Tibial artery (tissue), 4 donors: ENCODE measurements at regions not wholly inside any gene's neighbourhood (a gene's known extent, or its start where the extent isn't known, plus 50 kb on each side); places are given as distances from the start of the nearest gene placed in this dataset.

Experiments used
- DNase-seq, 2 donors: peaks; one replicate each; pipeline ENCODE4 v3.0.0-alpha.2; 2019
- H3K27ac ChIP-seq, 2 donors: fragments of 200-600 bp; sonication (generic) in 1 of 2; 1 replicate in 1 of 2; 2 replicates in 1 of 2; pipeline ENCODE4 v1.5.1; 2018 to 2019; ENCODE audit warnings: mild to moderate bottlenecking in 1 of 2
- H3K27me3 ChIP-seq, 2 donors: fragments of 200-600 bp; sonication (generic) in 1 of 2; one replicate each; pipeline versions ENCODE4 v1.5.1 to v1.6.0; 2016 to 2019
- H3K36me3 ChIP-seq, 3 donors: fragments of 200-600 bp; sonication (generic) in 2 of 3; one replicate each; pipeline ENCODE4 v1.5.1; 2016 to 2019; ENCODE audit warnings: mild to moderate bottlenecking in 2 of 3
- H3K4me1 ChIP-seq, 4 donors: fragments of 200-600 bp; sonication (generic) in 2 of 4; 1 replicate in 3 of 4; 2 replicates in 1 of 4; pipeline ENCODE4 v1.5.1; 2016 to 2019
- H3K4me3 ChIP-seq, 2 donors: fragments of 200-600 bp; sonication (generic) in 1 of 2; 1 replicate in 1 of 2; 2 replicates in 1 of 2; pipeline ENCODE4 v1.5.1; 2018 to 2019; ENCODE audit warnings: mild to moderate bottlenecking in 2 of 2
- H3K9me3 ChIP-seq, 3 donors: fragments of 200-600 bp; sonication (generic) in 1 of 3; one replicate each; pipeline ENCODE4 v1.5.1; 2016 to 2019
- intact Hi-C: fragments of 100-400 bp; cut with DNase I; formaldehyde crosslinking; loops from one replicate; pipeline ENCODE4 v1.15.0; 2023; ENCODE audit warnings: low total_unique reads
- TF ChIP-seq, protein P1 (sequence below), 2 experiments: fragments of 200-600 bp in 1 of 2; fragments of 450-650 bp in 1 of 2; IDR thresholded peaks; one replicate each; pipeline ENCODE4 v1.5.1; 2017 to 2019; ENCODE audit warnings: antibody characterized with exemption in 2 of 2, mild to moderate bottlenecking in 1 of 2, moderate library complexity in 1 of 2

DNA sequence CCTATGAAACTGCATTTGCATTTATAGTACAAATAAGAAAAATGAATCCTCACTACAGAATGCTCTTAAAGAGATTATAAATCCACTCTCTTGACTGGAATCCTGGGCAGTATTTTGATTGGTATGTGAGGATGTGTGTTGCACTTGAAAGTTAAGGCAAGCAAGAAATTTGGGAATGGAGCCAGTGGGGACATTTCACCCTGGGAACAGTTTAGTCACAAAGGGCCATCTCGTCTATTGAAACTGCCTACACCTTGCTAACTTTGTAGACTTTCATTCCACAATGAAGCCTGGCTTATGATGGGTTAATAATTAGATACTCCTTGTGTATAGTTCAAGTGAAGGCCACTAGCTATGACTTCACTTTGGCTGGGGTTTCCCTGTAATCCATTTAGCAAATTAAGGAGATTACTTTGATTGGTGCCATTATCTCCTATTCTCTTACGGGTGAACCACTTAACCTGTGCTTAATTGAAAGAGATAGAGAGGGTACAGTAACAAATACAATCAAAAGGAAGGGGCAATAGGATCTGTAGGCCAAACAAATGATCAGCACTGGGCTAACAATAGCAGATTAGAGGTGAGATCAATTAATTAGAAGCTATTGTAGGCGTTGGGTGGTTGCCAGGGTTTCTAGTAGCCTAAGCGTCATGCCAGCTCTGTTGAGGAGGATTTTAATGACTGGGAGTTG lies 146.9 kb upstream of the RARB start:
- H3K4me3 ChIP-seq: no peak overlapping the region
- no peaks in the 10 kb centered on the region for H3K36me3 ChIP-seq
- H3K27ac ChIP-seq: no peak overlapping the region
- TF ChIP-seq, protein P1, sequence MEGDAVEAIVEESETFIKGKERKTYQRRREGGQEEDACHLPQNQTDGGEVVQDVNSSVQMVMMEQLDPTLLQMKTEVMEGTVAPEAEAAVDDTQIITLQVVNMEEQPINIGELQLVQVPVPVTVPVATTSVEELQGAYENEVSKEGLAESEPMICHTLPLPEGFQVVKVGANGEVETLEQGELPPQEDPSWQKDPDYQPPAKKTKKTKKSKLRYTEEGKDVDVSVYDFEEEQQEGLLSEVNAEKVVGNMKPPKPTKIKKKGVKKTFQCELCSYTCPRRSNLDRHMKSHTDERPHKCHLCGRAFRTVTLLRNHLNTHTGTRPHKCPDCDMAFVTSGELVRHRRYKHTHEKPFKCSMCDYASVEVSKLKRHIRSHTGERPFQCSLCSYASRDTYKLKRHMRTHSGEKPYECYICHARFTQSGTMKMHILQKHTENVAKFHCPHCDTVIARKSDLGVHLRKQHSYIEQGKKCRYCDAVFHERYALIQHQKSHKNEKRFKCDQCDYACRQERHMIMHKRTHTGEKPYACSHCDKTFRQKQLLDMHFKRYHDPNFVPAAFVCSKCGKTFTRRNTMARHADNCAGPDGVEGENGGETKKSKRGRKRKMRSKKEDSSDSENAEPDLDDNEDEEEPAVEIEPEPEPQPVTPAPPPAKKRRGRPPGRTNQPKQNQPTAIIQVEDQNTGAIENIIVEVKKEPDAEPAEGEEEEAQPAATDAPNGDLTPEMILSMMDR (IDR thresholded peaks at IDR 0.05): no peak
- peaks cover 0 to 12% (median 0%) of the 10 kb centered on the region in 4 donors for H3K4me1 ChIP-seq
- intact Hi-C loops: no loop called here
- no peaks in the 10 kb centered on the region for H3K9me3 ChIP-seq
- no peaks in the 10 kb centered on the region for H3K27me3 ChIP-seq
- no peak for DNase-seq

DNA sequence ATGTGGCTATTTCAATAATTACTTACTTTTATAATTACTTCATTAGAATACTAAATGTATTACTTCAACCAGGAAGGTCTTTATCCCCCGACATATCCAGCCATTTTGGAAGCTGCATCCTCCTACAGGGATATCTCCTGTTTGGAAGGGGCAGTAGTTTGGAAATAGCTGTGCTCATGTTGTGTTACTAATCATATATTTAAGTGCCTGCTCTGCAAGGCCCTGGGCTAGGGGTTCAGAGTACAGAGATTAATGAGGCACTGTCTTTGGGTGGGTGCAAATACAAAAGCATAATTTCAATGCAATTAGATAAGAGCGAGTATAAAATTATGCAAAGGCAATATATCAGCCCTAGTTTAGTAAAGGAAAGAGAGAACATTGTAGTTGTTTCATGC lies 146.3 kb upstream of the RARB start:
- H3K36me3 ChIP-seq: no peaks in the 10 kb centered on the region
- peaks cover 0 to 12% (median 0%) of the 10 kb centered on the region in 4 donors for H3K4me1 ChIP-seq
- H3K27me3 ChIP-seq: no peaks in the 10 kb centered on the region
- no peak overlapping the region for H3K27ac ChIP-seq
- no peaks in the 10 kb centered on the region for H3K9me3 ChIP-seq
- no peak overlapping the region for H3K4me3 ChIP-seq
- intact Hi-C loops: no loop called here
- TF ChIP-seq, protein P1 (IDR thresholded peaks at IDR 0.05): no peak
- no peak for DNase-seq

DNA sequence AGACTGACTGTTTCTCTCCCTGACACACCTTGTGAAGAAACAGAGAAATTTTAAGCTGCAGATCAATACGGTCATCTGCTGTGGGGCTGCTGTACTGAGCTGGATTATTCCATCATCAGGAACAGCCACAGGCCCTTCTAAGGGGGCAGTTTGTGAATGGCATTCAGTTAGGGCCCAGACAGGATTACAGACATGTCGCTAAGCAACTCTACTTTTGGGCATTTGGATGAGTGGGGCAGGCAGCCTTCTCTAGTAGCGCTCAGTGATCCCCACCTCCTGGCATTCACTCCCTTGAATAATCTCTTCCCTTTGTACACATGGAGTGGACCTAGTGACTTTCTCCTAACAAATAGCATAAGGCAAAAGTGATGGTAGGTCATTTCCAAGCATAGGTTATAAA lies 144.4 kb upstream of the RARB start:
- intact Hi-C loops: no loop called here
- TF ChIP-seq, protein P1 (IDR thresholded peaks at IDR 0.05): no peak

DNA sequence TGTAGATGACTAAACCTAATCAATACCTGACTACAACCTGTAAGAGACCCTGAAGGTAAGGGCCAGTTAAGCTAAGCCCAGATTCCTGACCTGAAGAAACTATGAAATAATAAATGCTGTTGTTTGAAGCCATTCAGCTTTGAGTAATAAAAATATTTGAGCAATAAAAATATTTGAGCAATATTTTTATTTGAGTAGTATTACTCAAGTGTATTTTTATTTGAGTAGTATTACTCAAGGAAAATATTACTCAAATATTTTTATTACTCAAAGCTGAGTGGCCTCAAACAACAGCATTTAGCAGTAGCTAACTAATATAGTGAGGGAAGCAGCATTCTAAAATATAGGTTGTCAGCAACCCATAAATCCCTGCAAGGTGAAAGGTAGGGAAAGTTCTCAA lies 143.8 kb upstream of the RARB start:
- H3K4me1 ChIP-seq: peaks cover 0 to 12% (median 0%) of the 10 kb centered on the region in 4 donors
- DNase-seq: no peak
- H3K27ac ChIP-seq: no peak overlapping the region
- no peaks in the 10 kb centered on the region for H3K36me3 ChIP-seq
- TF ChIP-seq, protein P1 (IDR thresholded peaks at IDR 0.05): no peak
- no peaks in the 10 kb centered on the region for H3K9me3 ChIP-seq
- H3K4me3 ChIP-seq: no peak overlapping the region
- H3K27me3 ChIP-seq: no peaks in the 10 kb centered on the region
- intact Hi-C loops: no loop called here

More for the DNA sequence above, 144.4 kb upstream of the RARB start:
- no peak overlapping the region for H3K4me3 ChIP-seq
- DNase-seq: no peak
- no peaks in the 10 kb centered on the region for H3K36me3 ChIP-seq
- H3K27ac ChIP-seq: no peak overlapping the region
- no peaks in the 10 kb centered on the region for H3K27me3 ChIP-seq
- H3K4me1 ChIP-seq: peaks cover 0 to 12% (median 0%) of the 10 kb centered on the region in 4 donors
- H3K9me3 ChIP-seq: no peaks in the 10 kb centered on the region

DNA sequence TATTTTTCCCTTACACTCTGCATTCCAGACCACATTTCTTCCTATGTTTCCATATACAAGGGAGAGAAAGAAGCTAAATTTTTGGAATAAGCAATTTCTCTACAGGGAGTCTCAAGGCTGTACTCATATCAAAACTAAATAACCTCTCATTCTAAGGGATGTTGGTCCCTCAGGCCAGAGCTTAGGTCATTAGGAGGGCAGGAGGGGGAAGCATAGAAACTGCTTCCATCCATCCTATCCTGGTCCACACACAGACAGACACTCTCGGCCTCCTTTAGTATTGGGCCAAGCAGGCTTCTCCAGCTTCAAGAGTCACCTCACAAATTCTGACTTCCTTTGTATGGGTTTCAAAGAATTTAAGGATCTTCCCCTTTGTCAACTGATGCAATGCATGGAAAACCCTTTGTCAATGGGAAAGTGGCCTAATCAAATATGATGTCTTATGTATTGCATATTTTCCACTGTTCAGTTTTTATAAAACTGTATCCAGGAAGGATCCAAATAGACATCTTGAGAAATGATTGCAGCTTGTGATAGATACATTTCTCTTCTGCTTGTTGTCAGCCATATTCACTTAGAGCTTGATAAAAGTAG lies 140.7 kb upstream of the RARB start:
- Histone ChIP-seq H3K9me3 (no peaks in the 10 kb centered on the region), H3K36me3 (no peaks in the 10 kb centered on the region), H3K4me1 (peaks cover 0 to 12% (median 0%) of the 10 kb centered on the region in 4 donors), H3K27ac (no peak overlapping the region), H3K27me3 (no peaks in the 10 kb centered on the region), H3K4me3 (no peak overlapping the region)
- TF ChIP-seq, protein P1 (IDR thresholded peaks at IDR 0.05): no peak
- no peak for DNase-seq
- intact Hi-C loops: no loop called here
